ENCODE measurements at regions not wholly inside any gene's neighbourhood (a gene's known extent, or its start where the extent isn't known, plus 50 kb on each side); places are given as distances from the start of the nearest gene placed in this dataset.

DNA sequence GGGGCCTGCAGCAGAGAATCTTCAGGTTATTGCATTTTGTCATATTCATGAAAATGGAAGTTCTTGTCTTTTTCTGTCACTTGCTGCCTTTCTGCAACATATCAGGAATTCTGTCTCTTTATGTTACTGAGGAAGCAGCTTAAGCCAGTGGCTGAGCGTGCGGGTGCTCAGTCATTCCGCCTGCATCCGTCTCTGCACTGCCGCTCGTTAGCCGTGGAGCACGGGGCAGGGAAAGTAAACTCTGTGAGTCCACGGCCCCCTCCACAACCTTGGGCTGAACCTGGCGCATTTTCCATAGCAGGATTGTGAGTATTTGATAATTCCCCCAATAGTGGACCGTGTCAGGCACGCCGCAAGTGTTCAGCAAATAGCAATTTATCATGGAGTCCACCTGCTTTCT lies 1007.7 kb downstream of the BRD1 start:
- H3K4me1 ChIP-seq (ENCODE audit: insufficient read depth, low read length) = no peaks in the 10 kb centered on the region
- H3K79me2 ChIP-seq (ENCODE audit: insufficient read depth, low read length) = no peaks in the 10 kb centered on the region
- intact Hi-C loops (cut with micrococcal nuclease; ENCODE audit: unreplicated experiment) = no loop called here
- H4K20me1 ChIP-seq (ENCODE audit: insufficient read depth, low read length) = no peaks in the 10 kb centered on the region
- no peak overlapping the region for H3K27ac ChIP-seq (ENCODE audit: extremely low read length, insufficient read depth, low read length)
- WGBS (ENCODE audit: low lambda C conversion rate) = 71% methylated on average over 9 of the region's 13 CpGs
- POLR2A ChIA-PET = no interaction called here
- H3K4me3 ChIP-seq (replicated peaks in 1 of 3; ENCODE audit: insufficient read depth in 1 of 3, low read depth in 2 of 3, low read length in 3 of 3) = no peak overlapping the region
- no peak overlapping the region for H3K4me2 ChIP-seq (ENCODE audit: low read depth, low read length)
- CTCF ChIA-PET (ENCODE audit: low intra/inter-chr PET ratio, low total read pairs) = no interaction called here
- BruUV-seq (replicated peaks) = no TSS peak
- peaks cover 2 to 6% of the 10 kb centered on the region in 2 experiments; a peak in 3 of 5 replicates for H3K27me3 ChIP-seq (ENCODE audit: control insufficient read depth in 1 of 2, insufficient read depth in 2 of 2, low read length in 2 of 2)
- H3K9ac ChIP-seq (ENCODE audit: insufficient read depth, low read depth, low read length) = no peak overlapping the region
- ATAC-seq (no peak), DNase-seq (ENCODE audit: low spot score) (no peak), FAIRE-seq (no peak)
- H3K9me3 ChIP-seq (ENCODE audit: low read length) = no peaks in the 10 kb centered on the region
- in situ Hi-C loops (cut with HindIII; ENCODE audit: extremely low pct_ligation_motif_present, low pct_unique_long_range_greater_than_20kb) = no loop called here
- TF ChIP-seq ZNF777 (CRISPR knock-in tag; IDR thresholded peaks at IDR 0.05) (no peak), ISX (CRISPR knock-in tag; conservative IDR thresholded peaks at IDR 0.05) (no peak), RNF2 (conservative IDR thresholded peaks at IDR 0.05; ENCODE audit: low read depth) (no peak), SOX13 (IDR thresholded peaks at IDR 0.05) (no peak), SOX13 (CRISPR knock-in tag; conservative IDR thresholded peaks at IDR 0.05 in 1 of 2, IDR thresholded peaks at IDR 0.05 in 1 of 2) (no peak), AGO2 (optimal IDR thresholded peaks at IDR 0.05; ENCODE audit: low read depth, low read length) (no peak), SETDB1 (CRISPR knock-in tag; IDR thresholded peaks at IDR 0.05; ENCODE audit: borderline replicate concordance) (no peak)
- no peaks in the 10 kb centered on the region for H3K36me3 ChIP-seq (replicated peaks in 1 of 2; ENCODE audit: control insufficient read depth in 1 of 2, insufficient read depth in 2 of 2, low read length in 2 of 2)
- no peak overlapping the region for H2AFZ ChIP-seq (ENCODE audit: low read length)

DNA sequence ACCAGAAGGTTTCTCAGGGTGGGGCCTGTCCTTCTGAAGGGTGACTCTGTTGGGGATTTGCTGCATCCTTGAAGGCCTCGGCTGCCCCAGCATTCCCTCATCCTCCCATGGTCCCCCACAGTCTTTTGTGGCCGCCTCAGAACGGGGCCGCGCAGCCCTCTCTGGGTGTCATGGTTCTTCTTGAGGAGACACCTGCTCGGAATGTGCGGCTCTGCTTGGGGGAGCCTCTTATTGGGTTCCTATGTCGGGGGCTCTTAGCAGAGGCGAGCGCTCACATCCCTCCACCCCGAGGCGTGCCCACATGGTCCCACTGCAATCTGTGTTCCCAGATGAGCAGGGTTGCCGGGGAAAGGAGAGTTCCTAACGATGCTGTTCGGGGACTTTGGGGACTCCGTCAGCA lies 1008.4 kb downstream of the BRD1 start:
- Histone ChIP-seq H3K9ac (ENCODE audit: insufficient read depth, low read depth, low read length) (no peak overlapping the region), H3K27ac (ENCODE audit: extremely low read length, insufficient read depth, low read length) (no peak overlapping the region), H3K36me3 (replicated peaks in 1 of 2; ENCODE audit: control insufficient read depth in 1 of 2, insufficient read depth in 2 of 2, low read length in 2 of 2) (no peaks in the 10 kb centered on the region), H3K4me2 (ENCODE audit: low read depth, low read length) (no peak overlapping the region), H2AFZ (ENCODE audit: low read length) (no peak overlapping the region), H3K4me1 (ENCODE audit: insufficient read depth, low read length) (no peaks in the 10 kb centered on the region), H3K4me3 (replicated peaks in 1 of 3; ENCODE audit: insufficient read depth in 1 of 3, low read depth in 2 of 3, low read length in 3 of 3) (no peak overlapping the region), H4K20me1 (ENCODE audit: insufficient read depth, low read length) (no peaks in the 10 kb centered on the region), H3K27me3 (ENCODE audit: control insufficient read depth in 1 of 2, insufficient read depth in 2 of 2, low read length in 2 of 2) (peaks cover 0 to 3% of the 10 kb centered on the region in 2 experiments; a peak in 1 of 5 replicates), H3K79me2 (ENCODE audit: insufficient read depth, low read length) (no peaks in the 10 kb centered on the region), H3K9me3 (ENCODE audit: low read length) (no peaks in the 10 kb centered on the region)
- TF ChIP-seq ZNF629 (CRISPR knock-in tag; conservative IDR thresholded peaks at IDR 0.05) (no peak), NCOA5 (CRISPR knock-in tag; IDR thresholded peaks at IDR 0.05) (no peak), MTF2 (CRISPR knock-in tag; IDR thresholded peaks at IDR 0.05; ENCODE audit: borderline replicate concordance) (no peak), ZNF768 (CRISPR knock-in tag; IDR thresholded peaks at IDR 0.05) (no peak), ZNF432 (CRISPR knock-in tag; IDR thresholded peaks at IDR 0.05; ENCODE audit: borderline replicate concordance) (no peak), ATM (IDR thresholded peaks at IDR 0.05; ENCODE audit: borderline replicate concordance) (no peak), NR2C2 (CRISPR knock-in tag; IDR thresholded peaks at IDR 0.05; ENCODE audit: borderline replicate concordance) (no peak), ASH2L (IDR thresholded peaks at IDR 0.05; ENCODE audit: insufficient read length, low read depth, low read length) (no peak), HMGA1 (CRISPR knock-in tag; conservative IDR thresholded peaks at IDR 0.05) (no peak), ZNF331 (CRISPR knock-in tag; IDR thresholded peaks at IDR 0.05) (no peak)
- TF ChIP-seq, protein P1, sequence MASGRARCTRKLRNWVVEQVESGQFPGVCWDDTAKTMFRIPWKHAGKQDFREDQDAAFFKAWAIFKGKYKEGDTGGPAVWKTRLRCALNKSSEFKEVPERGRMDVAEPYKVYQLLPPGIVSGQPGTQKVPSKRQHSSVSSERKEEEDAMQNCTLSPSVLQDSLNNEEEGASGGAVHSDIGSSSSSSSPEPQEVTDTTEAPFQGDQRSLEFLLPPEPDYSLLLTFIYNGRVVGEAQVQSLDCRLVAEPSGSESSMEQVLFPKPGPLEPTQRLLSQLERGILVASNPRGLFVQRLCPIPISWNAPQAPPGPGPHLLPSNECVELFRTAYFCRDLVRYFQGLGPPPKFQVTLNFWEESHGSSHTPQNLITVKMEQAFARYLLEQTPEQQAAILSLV (CRISPR knock-in tag; IDR thresholded peaks at IDR 0.05; ENCODE audit: borderline replicate concordance) = no peak
- TF ChIP-seq, protein P2, sequence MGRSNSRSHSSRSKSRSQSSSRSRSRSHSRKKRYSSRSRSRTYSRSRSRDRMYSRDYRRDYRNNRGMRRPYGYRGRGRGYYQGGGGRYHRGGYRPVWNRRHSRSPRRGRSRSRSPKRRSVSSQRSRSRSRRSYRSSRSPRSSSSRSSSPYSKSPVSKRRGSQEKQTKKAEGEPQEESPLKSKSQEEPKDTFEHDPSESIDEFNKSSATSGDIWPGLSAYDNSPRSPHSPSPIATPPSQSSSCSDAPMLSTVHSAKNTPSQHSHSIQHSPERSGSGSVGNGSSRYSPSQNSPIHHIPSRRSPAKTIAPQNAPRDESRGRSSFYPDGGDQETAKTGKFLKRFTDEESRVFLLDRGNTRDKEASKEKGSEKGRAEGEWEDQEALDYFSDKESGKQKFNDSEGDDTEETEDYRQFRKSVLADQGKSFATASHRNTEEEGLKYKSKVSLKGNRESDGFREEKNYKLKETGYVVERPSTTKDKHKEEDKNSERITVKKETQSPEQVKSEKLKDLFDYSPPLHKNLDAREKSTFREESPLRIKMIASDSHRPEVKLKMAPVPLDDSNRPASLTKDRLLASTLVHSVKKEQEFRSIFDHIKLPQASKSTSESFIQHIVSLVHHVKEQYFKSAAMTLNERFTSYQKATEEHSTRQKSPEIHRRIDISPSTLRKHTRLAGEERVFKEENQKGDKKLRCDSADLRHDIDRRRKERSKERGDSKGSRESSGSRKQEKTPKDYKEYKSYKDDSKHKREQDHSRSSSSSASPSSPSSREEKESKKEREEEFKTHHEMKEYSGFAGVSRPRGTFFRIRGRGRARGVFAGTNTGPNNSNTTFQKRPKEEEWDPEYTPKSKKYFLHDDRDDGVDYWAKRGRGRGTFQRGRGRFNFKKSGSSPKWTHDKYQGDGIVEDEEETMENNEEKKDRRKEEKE (IDR thresholded peaks at IDR 0.05) = no peak
- ChIA-PET CTCF (ENCODE audit: low intra/inter-chr PET ratio, low total read pairs) (no interaction called here), POLR2A (no interaction called here)
- DNase-seq (ENCODE audit: low spot score) = no peak
- no peak for FAIRE-seq
- BruUV-seq (replicated peaks) = no TSS peak
- in situ Hi-C loops (cut with HindIII; ENCODE audit: extremely low pct_ligation_motif_present, low pct_unique_long_range_greater_than_20kb) = no loop called here
- 41% methylated on average over 9 of the region's 16 CpGs for WGBS (ENCODE audit: low lambda C conversion rate)
- no peak for ATAC-seq
- intact Hi-C loops (cut with micrococcal nuclease; ENCODE audit: unreplicated experiment) = no loop called here

All from HepG2 (cell line).